ENCODE measurements at regions not wholly inside any gene's neighbourhood (a gene's known extent, or its start where the extent isn't known, plus 50 kb on each side); places are given as distances from the start of the nearest gene placed in this dataset.

- no peaks in the 10 kb centered on the region for H3K36me3 ChIP-seq
- no peak overlapping the region for H3K27ac ChIP-seq
- no peaks in the 10 kb centered on the region for H3K27me3 ChIP-seq (replicated peaks; ENCODE audit: insufficient read depth)
- no peaks in the 10 kb centered on the region for H3K9me3 ChIP-seq
- ATAC-seq (ENCODE audit: insufficient number of reproducible peaks, low FRiP score, low read depth) = no peak
- no peaks in the 10 kb centered on the region for H3K4me1 ChIP-seq (ENCODE audit: control insufficient read depth in 1 of 2, low read depth in 2 of 2)
- no peak for DNase-seq (ENCODE audit: low spot score)
- H3K4me3 ChIP-seq = no peak overlapping the region
- TF ChIP-seq CTCF (IDR thresholded peaks at IDR 0.05) = no peak
These were observed 402.0 kb downstream of the HNRNPD start for GRCh38 chr4:81971637-81972381.

- H3K4me3 ChIP-seq = no peak overlapping the region
- DNase-seq (ENCODE audit: low spot score) (no peak), ATAC-seq (ENCODE audit: insufficient number of reproducible peaks, low FRiP score, low read depth) (no peak)
- TF ChIP-seq CTCF (IDR thresholded peaks at IDR 0.05) = no peak
- no peaks in the 10 kb centered on the region for H3K36me3 ChIP-seq
- H3K27me3 ChIP-seq (replicated peaks; ENCODE audit: insufficient read depth) = no peaks in the 10 kb centered on the region
- no peaks in the 10 kb centered on the region for H3K4me1 ChIP-seq (ENCODE audit: control insufficient read depth in 1 of 2, low read depth in 2 of 2)
- H3K9me3 ChIP-seq = no peaks in the 10 kb centered on the region
- H3K27ac ChIP-seq = no peak overlapping the region
These were observed 402.7 kb downstream of the HNRNPD start for GRCh38 chr4:81971061-81971460.

GRCh38 chr4:81970454-81970853, 403.3 kb downstream of the HNRNPD start:
- ATAC-seq (ENCODE audit: insufficient number of reproducible peaks, low FRiP score, low read depth) = no peak
- no peaks in the 10 kb centered on the region for H3K9me3 ChIP-seq
- no peaks in the 10 kb centered on the region for H3K36me3 ChIP-seq

GRCh38 chr4:81966676-81967075, 407.1 kb downstream of the HNRNPD start:
- DNase-seq (ENCODE audit: low spot score) = no peak
- TF ChIP-seq CTCF (IDR thresholded peaks at IDR 0.05) = no peak
- Histone ChIP-seq H3K9me3 (no peaks in the 10 kb centered on the region), H3K4me1 (ENCODE audit: control insufficient read depth in 1 of 2, low read depth in 2 of 2) (no peaks in the 10 kb centered on the region), H3K4me3 (no peak overlapping the region), H3K27ac (no peak overlapping the region), H3K27me3 (replicated peaks; ENCODE audit: insufficient read depth) (no peaks in the 10 kb centered on the region), H3K36me3 (no peaks in the 10 kb centered on the region)
- no peak for ATAC-seq (ENCODE audit: insufficient number of reproducible peaks, low FRiP score, low read depth)

More at GRCh38 chr4:81970454-81970853, 403.3 kb downstream of the HNRNPD start:
- DNase-seq (ENCODE audit: low spot score) = no peak
- Histone ChIP-seq H3K27ac (no peak overlapping the region), H3K4me3 (no peak overlapping the region), H3K27me3 (replicated peaks; ENCODE audit: insufficient read depth) (no peaks in the 10 kb centered on the region), H3K4me1 (ENCODE audit: control insufficient read depth in 1 of 2, low read depth in 2 of 2) (no peaks in the 10 kb centered on the region)
- TF ChIP-seq CTCF (IDR thresholded peaks at IDR 0.05) = no peak

- H3K27me3 ChIP-seq (replicated peaks; ENCODE audit: insufficient read depth) = no peaks in the 10 kb centered on the region
- ATAC-seq (ENCODE audit: insufficient number of reproducible peaks, low FRiP score, low read depth) (no peak), DNase-seq (ENCODE audit: low spot score) (no peak)
- no peak overlapping the region for H3K4me3 ChIP-seq
- no peaks in the 10 kb centered on the region for H3K4me1 ChIP-seq (ENCODE audit: control insufficient read depth in 1 of 2, low read depth in 2 of 2)
- no peak for TF ChIP-seq CTCF (IDR thresholded peaks at IDR 0.05)
- H3K36me3 ChIP-seq = no peaks in the 10 kb centered on the region
- H3K9me3 ChIP-seq = no peaks in the 10 kb centered on the region
- H3K27ac ChIP-seq = no peak overlapping the region
These were observed 407.9 kb downstream of the HNRNPD start for GRCh38 chr4:81965911-81966310.

All from thoracic aorta (tissue), 2 donors.